Stomach (tissue), 8 donors: ENCODE measurements at regions not wholly inside any gene's neighbourhood (a gene's known extent, or its start where the extent isn't known, plus 50 kb on each side); places are given as distances from the start of the nearest gene placed in this dataset.

Experiments used
- DNase-seq, 2 donors: peaks; one replicate each; pipeline versions ENCODE4 v3.0.0 to v3.0.0-alpha.2; 2013 to 2019
- H3K27ac ChIP-seq, 5 donors: fragments of 200-600 bp in 4 of 5; sonication (generic) in 4 of 5; one replicate each; pipeline ENCODE4 v1.5.1; 2013 to 2019; ENCODE audit warnings: mild to moderate bottlenecking in 1 of 5, moderate library complexity in 1 of 5
- H3K27me3 ChIP-seq, 3 donors: fragments of 200-600 bp; sonication (generic); one replicate each; pipeline ENCODE4 v1.5.1; 2017 to 2019; ENCODE audit warnings: mixed run types in 1 of 3
- H3K36me3 ChIP-seq, 4 donors: fragments of 200-600 bp; sonication (generic); 1 replicate in 3 of 4; 2 replicates in 1 of 4; pipeline ENCODE4 v1.5.1; 2016 to 2019
- H3K4me1 ChIP-seq, 4 donors: fragments of 200-600 bp; sonication (generic); one replicate each; pipeline ENCODE4 v1.5.1; 2016 to 2019
- H3K4me3 ChIP-seq, 4 donors: fragments of 200-600 bp; sonication (generic) in 3 of 4; one replicate each; pipeline ENCODE4 v1.5.1; 2016 to 2019; ENCODE audit warnings: mild to moderate bottlenecking in 1 of 4
- H3K9me3 ChIP-seq, 4 donors: fragments of 200-600 bp; sonication (generic); one replicate each; pipeline ENCODE4 v1.5.1; 2016 to 2019
- CTCF ChIP-seq, 7 experiments: fragments of 450-650 bp in 4 of 7; fragments of 200-600 bp in 3 of 7; sonication (generic) in 3 of 7; IDR thresholded peaks; one replicate each; pipeline ENCODE4 v1.5.1; 2016 to 2019; ENCODE audit warnings: antibody characterized with exemption in 7 of 7, control low read depth in 2 of 7, mild to moderate bottlenecking in 1 of 7
- EP300 ChIP-seq: sonication (generic); formaldehyde crosslinking; IDR thresholded peaks from one replicate; pipeline ENCODE4 v1.6.1; 2017; ENCODE audit warnings: antibody characterized with exemption
- POLR2A ChIP-seq, 4 donors: fragments of 450-650 bp; IDR thresholded peaks; one replicate each; pipeline ENCODE4 v1.6.1; 2016; ENCODE audit warnings: antibody characterized with exemption in 4 of 4, control low read depth in 2 of 4, mild to moderate bottlenecking in 1 of 4, moderate library complexity in 1 of 4
- POLR2AphosphoS5 ChIP-seq, 3 donors: sonication (generic); formaldehyde crosslinking; IDR thresholded peaks; one replicate each; pipeline ENCODE4 v1.6.1; 2016; ENCODE audit warnings: antibody characterized with exemption in 3 of 3
- WGBS, 5 donors: extraction: QIAGEN DNeasy Blood & Tissue Kit in 3 of 5; methylation state at CpG; one replicate each; pipeline versions ENCODE4 v1.1.5 to v1.1.7; 2013 to 2018; 5-methylcytosine and 5-hydroxymethylcytosine counted together
- intact Hi-C: fragments of 100-400 bp; cut with DNase I; formaldehyde crosslinking; loops from one replicate; pipeline ENCODE4 v1.15.1; 2023; ENCODE audit warnings: low total_unique reads
- donor health status: healthy with polysubstance abuse.
- donor health status: Bipolar disorder and iron deficiency.
- donor health status: healthy.

- DNase-seq = no peak
- no peak overlapping the region for H3K4me3 ChIP-seq
- intact Hi-C loops = no loop called here
- H3K9me3 ChIP-seq = no peaks in the 10 kb centered on the region
- no peaks in the 10 kb centered on the region for H3K27me3 ChIP-seq
- H3K27ac ChIP-seq = no peak overlapping the region
- H3K4me1 ChIP-seq = peaks cover 0 to 6% (median 0%) of the 10 kb centered on the region in 4 donors
- no peaks in the 10 kb centered on the region for H3K36me3 ChIP-seq
- WGBS, 5 donors = 60 to 77% (median 68%) methylated on average over 3 of the region's 3 CpGs
- TF ChIP-seq EP300 (no peak), POLR2A (IDR thresholded peaks at IDR 0.05) (no peak), POLR2AphosphoS5 (IDR thresholded peaks at IDR 0.05) (no peak), CTCF (IDR thresholded peaks at IDR 0.05) (no peak)
These were observed 252.2 kb downstream of the BTG1 start for GRCh38 chr12:91893476-91893875.

GRCh38 chr12:91892081-91892855, 253.4 kb downstream of the BTG1 start:
- Histone ChIP-seq H3K36me3 (no peaks in the 10 kb centered on the region), H3K9me3 (no peaks in the 10 kb centered on the region), H3K4me1 (peaks cover 0 to 6% (median 0%) of the 10 kb centered on the region in 4 donors), H3K4me3 (no peak overlapping the region), H3K27me3 (no peaks in the 10 kb centered on the region), H3K27ac (peak overlapping the region in 3 of 5 donors; percentile 5 to 23 (median 10))
- intact Hi-C loops = no loop called here
- WGBS, 5 donors = 71 to 77% (median 73%) methylated on average over 4 of the region's 4 CpGs
- DNase-seq = no peak
- TF ChIP-seq POLR2AphosphoS5 (IDR thresholded peaks at IDR 0.05) (no peak), EP300 (no peak), CTCF (IDR thresholded peaks at IDR 0.05) (no peak), POLR2A (IDR thresholded peaks at IDR 0.05) (no peak)

GRCh38 chr12:91890742-91891141, 254.9 kb downstream of the BTG1 start:
- no peak for TF ChIP-seq POLR2AphosphoS5 (IDR thresholded peaks at IDR 0.05)
- TF ChIP-seq EP300 = no peak
- TF ChIP-seq POLR2A (IDR thresholded peaks at IDR 0.05) = no peak
- TF ChIP-seq CTCF (IDR thresholded peaks at IDR 0.05) = no peak
- H3K4me3 ChIP-seq = no peak overlapping the region
- DNase-seq = no peak

GRCh38 chr12:91889910-91890309, 255.7 kb downstream of the BTG1 start:
- Histone ChIP-seq H3K27ac (no peak overlapping the region), H3K4me3 (no peak overlapping the region), H3K9me3 (no peaks in the 10 kb centered on the region), H3K4me1 (no peaks in the 10 kb centered on the region), H3K36me3 (no peaks in the 10 kb centered on the region), H3K27me3 (no peaks in the 10 kb centered on the region)
- DNase-seq = peak in 1 of 2 donors; percentile 37
- TF ChIP-seq POLR2A (IDR thresholded peaks at IDR 0.05) (no peak), POLR2AphosphoS5 (IDR thresholded peaks at IDR 0.05) (no peak), EP300 (no peak), CTCF (IDR thresholded peaks at IDR 0.05) (no peak)
- intact Hi-C loops = no loop called here

More at GRCh38 chr12:91890742-91891141, 254.9 kb downstream of the BTG1 start:
- Histone ChIP-seq H3K36me3 (no peaks in the 10 kb centered on the region), H3K27me3 (no peaks in the 10 kb centered on the region), H3K9me3 (no peaks in the 10 kb centered on the region), H3K4me1 (no peaks in the 10 kb centered on the region), H3K27ac (no peak overlapping the region)
- WGBS, 5 donors = 90 to 98% (median 95%) methylated on average over 1 of the region's 1 CpG
- intact Hi-C loops = no loop called here
